ENCODE measurements at regions not wholly inside any gene's neighbourhood (a gene's known extent, or its start where the extent isn't known, plus 50 kb on each side); places are given as distances from the start of the nearest gene placed in this dataset.

DNA sequence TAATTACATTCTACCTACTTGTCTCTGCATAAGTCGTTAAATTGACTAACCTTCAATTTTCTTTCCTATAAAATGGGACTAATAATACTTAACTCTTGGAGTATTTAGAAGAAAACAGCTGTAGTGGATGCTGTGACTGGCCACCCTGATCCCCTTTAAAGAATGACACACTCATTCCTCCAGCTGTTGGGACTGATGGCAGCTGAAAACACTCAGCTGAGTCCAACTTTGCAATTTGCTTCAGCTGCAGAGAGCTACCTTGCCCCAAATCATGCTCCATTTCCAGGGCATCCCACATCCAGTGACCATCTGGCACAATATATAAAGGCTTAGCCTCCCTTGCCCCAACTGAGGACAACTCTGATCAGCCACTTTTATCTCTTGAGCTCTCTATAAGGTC is 89.1 kb downstream of the MID1IP1 start:
- DNase-seq = no peak

DNA sequence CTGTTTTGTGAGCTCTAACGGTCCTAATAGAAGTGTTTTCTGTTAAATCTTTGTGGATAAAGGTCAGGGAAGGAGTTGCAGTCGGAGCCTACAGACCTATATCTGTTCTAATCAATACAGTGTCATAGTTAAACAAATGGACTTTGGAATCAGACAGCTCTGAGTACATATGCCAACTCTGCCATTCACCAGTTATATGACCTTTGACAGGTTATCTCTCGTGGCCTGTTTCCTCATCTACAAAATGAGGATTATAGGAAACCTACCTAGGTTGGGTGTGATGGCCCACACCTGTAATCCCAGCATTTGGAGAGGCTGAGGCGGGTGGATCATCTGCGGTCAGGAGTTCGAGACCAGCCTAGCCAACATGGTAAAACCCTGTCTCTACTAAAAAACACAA is 89.7 kb downstream of the MID1IP1 start:
- DNase-seq = no peak

DNA sequence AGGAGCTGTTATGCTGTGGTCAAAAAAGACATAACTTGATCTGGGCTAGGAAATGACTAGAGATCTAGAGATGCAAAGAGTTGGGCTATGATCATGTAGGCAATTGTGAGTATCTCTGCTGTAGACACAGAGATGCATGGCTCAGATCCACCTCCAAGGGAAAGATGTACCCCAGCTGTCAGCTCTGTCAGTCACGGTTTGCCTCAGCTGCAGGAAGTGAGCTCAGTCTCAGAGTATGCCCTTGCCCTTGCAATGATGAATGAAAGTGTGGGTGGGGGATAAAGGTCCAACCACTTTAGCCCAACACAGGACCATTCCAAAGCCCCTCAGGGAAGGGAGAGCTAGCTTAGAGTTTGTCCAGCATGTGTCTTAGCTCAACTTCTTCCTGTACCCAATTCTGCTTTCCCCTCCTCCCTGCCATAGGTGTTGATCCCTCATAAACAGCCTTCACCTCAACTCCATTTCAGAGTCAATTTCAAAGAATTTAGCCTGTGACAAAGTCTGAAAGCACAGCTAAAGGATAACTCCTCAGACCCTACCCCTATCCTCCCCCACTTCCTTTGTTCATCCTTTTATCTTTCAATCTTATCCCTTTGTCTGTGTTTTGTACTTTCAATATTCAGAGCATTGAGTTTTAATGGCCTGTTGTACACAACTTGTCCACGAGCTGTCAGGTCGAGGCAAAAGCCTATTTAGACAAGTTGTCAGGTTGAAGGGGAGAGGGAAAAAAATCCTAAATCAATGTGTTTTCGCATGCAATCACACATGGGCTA is 90.6 kb downstream of the MID1IP1 start:
- no peak for DNase-seq

DNA sequence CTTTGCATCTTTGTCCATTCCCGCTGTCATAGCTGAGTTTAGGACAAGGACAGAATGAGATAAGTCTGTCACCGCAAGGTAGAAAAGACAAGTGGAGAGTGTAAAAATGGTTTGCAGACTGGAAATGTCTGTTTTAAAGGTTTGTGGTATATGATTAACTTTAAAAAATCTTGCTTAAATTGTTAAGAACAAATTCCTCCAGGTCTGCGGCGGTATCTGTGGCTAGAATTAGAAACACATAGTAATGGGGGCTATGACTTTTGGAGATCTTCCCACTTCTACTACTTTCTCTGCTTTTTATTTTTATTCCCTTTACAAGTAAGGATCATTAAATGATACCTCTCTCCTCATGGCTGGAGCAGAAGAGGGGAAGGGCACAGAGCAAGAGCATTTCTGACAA is 92.2 kb downstream of the MID1IP1 start:
- no peak for DNase-seq

DNA sequence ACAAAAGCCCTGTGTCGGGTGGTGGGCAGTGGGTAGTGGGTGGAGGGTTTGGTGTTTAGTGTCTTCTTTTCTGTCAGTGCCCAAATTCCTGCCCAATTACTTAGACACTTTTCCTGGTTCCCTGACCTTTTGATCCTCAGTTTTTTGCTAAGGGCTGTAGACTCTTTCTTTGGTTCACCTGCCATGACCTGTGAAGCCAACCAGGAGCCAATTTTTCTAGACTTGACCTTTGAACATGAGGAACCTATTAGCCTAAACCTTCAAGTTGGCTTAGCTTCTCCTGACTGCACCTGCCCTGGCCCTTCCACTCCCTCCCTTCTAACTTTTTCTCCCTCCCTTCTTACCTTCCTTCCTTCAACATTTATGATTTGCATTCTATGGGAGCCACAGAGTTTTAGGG is 94.5 kb downstream of the MID1IP1 start:
- DNase-seq = no peak

DNA sequence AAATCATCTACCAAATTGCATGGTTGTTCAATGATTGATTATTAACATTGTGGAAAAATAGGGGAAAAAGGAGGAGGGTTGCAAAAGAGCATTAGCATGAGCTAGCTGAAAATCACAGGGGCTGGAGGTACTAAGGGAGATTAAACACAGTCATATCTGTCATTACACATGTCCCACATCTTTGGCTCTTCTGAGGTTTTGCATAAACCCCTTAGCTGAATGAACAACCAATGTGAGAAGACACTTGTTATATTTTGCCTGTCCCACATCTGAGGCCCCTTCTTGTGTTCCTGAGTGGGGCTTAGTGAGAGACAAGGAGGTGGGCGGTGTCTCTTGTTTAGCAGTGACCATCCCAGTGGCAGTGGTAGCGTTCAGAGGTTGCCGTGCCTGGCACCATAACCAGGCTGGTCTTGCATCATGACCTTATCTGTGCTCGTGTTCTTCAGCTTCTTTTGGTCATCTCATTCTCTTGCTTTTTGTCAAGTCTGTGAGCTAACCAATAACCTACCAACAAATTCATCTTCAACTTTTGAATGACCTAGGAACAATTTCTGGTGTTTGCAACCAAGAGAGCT is 95.6 kb downstream of the MID1IP1 start:
- DNase-seq = no peak

DNA sequence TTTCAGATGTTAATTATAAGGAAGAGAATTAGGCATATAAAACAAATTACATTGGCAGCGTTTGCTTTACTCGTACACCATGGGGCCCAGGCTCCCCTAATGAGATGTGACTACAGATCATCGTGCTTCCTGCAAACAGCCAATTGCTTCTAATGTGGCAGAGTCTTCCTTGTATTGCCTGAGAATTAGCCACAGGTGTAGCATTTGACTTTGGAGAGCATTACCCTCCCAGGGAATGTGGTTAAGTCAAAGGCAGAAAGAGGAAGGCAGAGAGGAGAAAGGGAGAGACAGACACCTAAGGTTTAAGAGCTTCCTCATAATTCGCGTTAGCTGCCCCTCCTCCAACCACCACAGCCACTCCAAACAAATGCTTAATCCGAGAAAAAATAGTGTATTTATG is 97.0 kb downstream of the MID1IP1 start:
- no peak for DNase-seq

DNA sequence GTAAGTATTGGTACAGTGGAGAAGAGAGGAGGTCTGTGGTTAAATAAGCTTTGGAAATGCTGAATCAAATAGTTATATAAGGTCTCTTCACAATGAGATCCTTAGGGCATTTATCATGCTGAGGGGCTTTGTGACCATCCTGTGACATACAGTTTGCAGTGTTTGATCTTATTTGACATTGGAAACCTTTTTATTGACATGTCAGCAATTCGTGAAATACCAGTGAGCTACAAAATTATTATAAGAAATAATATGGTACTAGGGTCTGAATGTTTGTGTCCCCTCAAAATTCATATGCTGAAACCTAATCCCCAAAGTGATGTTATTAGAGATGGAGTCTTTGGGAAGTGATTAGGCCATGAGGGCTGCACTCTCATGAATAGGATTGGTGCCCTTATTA is 98.4 kb downstream of the MID1IP1 start:
- no peak for DNase-seq

DNA sequence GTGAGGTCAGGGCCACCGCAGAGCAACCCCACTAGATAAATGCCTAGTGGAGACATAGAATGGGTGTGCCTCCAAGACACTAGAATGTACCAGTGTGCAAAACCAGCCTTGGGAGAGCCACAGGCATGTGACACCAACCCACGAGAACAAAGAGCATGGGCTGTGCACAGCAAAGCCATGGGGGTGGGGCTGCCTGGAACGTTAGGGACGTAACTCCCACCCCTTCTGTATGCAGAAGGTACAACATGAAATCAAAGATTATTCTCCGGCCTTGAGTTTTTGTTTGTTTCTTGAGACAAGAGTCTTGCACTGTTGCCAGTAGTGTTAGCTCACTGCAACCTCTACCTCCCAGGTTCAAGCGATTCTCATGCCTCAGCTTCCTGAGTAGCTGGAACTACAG is 99.5 kb downstream of the MID1IP1 start:
- no peak for DNase-seq

DNA sequence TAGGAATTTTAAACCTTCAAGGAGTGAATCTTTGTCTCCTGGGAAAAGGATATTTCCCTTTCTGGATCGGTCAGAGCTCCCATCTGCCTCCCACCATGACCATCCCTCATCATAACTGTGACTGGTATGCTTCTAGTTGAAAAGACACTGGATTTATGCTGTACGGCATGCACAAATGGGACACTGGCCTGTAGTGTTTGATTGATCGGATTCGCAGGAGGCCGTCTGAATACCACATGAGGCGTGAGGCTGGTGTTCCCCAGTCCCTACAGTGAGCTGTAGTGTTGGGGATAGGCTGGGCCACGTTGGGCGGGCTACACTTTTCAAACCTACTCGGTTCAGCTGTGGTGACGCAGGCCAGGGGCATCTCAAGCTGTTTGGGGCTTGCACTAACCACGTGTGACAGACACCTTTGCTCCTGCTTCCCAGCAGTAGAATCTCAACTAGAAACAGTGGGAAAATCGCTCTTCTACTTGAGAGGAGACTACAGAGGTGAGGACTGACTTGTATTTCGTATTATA is 101.8 kb downstream of the MID1IP1 start:
- no peak for DNase-seq

DNA sequence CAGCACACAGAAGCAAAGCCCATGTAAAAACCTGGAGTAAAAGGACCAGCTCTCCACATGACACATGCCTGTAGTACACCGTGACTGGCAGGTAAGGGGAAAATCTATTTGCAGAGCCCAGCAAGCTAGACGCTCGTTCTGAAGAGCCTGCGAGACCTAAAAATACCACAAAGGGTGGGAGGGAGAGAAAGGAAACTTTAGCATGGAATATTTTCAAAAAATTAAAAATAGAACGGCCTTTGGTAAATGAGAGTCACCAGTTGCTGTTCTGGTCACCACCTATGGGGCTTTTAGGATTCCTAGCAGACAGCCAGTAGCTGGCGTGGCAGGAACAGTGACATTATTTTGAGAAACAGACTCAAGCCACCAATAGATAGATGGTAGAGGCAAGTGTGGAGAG is 115.5 kb downstream of the MID1IP1 start:
- no peak for DNase-seq

DNA sequence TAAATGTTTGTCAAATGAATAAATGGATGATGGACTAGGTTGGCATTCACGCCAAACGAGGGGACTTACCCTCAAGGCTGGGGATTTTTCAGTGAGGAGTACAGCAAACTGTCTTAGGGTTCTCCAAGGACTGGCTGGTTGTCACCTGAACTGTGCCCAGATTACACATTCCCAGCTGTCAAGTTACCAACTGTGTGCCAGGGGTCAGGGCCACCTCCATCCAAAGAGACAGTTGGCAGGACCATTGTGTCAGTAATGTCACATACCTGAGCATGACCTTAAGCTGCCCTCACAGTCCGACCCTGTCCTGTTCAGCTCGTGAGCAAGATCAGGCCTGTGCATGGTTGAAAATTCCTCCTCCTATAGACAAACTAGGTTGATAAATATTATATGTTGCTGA is 116.7 kb downstream of the MID1IP1 start:
- no peak for DNase-seq

DNA sequence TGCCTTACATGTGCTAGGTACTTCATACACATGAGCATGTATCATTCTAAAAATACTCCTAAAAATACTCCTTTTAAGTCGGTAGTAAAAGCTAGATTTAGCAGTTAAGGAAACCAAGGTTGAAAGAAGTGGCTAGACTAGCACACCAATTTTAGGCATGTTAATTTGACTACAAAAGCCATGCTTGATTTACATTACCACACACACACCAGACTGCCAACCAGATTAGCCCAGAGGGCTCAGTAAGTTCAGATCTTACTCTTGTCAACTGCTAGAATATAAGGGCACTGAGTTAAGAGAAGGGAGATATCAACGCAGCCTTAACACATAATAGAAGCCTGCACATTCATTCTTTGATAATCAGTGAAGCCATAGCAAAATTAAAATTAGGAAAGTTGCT is 117.9 kb downstream of the MID1IP1 start:
- no peak for DNase-seq

DNA sequence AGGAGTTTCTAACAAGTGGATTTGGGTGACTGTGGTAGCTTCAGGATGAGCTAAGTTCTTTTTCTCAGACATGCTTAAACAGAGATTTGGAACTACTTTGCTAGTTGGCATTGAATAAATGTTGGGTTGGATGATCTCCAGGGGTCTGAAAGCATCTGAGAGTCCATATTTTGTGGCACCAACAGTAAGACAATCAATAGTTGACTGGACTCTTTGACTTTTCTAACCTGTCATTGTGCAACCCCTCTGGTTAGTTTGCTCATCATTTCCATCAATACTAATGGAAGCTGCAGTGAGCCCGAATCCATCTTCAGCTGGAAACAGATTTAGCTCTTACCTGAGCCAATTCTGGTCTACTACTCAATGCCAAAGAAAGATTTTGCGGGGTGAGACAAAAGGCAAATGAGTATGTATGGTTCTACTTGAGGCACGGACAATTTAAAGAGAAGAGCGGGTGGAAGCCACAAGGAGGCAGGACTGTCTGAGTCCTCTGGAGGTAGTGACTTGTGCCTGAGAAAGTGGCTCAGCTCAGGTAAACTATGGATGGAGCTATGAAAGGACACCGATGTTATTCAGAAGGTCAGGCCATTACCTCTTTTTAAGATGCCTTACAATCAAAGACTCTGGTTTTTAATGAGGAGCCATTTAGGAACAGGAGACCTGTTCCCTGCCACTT is 118.7 kb downstream of the MID1IP1 start:
- DNase-seq = no peak

DNA sequence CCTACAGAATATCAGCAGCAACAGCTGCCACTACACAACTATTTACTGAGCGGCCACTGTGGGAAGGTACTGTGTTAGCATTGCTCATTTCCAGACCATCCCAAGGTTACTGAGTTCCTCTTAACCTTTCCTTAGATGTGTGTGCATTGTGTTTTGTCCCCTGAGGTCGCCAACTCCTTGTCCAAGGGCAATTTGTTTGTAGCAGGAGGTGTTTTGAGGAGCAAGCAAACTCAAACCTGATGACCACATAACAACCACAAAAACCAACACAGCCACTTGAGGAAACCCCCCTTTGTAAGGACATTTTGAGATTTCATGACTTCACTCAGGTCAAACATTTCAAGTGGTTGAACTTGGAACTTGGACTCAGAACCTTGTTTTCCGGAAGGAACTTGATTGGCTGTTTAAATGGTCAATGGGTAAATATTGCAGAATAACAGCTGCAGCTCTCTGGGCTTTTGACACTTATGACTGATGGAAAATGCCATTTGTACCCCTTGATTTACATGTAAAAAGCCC is 122.3 kb downstream of the MID1IP1 start:
- no peak for DNase-seq

DNA sequence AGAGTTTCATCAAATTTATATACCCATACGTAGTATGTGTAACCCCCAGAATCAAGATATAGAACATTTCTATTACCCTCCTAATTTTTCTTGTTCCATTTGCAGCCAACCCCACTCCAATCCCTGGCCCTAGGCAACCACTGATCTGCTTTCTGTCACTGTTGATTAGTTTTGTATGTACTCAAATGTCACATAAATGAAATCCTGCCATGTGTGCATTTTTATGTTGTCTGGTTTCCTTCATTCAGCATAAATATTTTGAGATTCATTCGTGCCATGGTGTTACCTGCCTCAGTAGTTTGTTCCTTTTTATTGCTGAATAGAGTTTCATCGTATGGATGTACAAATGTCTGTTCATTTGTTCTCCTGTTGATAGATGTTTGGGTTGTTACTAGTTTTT is 126.3 kb downstream of the MID1IP1 start:
- DNase-seq = no peak

DNA sequence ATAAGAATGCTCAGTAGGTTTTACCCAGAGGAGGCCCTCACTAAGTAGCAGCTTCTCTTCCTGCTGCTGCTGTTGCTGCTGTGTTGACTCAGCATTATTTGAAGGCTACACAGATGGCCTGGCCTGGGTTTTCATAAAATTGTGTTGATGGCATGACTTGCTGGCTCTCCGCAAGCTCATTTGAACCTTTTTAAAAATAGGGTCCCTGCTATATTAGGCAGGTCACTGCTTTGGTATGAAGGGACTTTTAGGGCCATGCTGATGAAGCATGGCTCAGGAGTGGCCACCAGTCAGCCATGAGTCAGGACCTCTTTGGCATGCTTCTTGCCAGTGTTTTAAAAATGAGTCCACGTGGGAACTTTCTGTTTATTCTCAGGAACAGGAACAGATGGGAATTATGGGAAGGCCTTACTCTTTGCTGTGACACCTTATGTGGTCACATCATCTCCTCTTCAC is 128.7 kb downstream of the MID1IP1 start:
- DNase-seq = no peak

DNA sequence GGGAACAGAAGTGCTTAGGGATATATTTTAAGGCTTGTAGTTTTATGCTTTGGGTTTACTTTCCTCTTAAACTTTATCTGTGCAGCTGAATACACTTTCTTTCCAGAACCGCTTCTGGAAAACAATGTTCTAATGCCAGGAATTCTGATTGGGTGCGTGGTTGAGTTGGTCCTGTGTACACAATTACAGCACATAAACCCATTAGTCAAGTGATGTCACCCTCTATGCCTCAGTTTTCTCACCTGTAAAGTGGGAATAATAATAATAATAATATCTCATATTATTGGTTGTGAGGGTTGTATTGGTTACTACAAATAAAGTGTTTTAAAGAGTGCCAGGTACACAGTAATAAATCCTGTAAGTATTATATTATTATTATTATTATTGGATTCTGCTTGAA is 129.2 kb downstream of the MID1IP1 start:
- DNase-seq = no peak

DNA sequence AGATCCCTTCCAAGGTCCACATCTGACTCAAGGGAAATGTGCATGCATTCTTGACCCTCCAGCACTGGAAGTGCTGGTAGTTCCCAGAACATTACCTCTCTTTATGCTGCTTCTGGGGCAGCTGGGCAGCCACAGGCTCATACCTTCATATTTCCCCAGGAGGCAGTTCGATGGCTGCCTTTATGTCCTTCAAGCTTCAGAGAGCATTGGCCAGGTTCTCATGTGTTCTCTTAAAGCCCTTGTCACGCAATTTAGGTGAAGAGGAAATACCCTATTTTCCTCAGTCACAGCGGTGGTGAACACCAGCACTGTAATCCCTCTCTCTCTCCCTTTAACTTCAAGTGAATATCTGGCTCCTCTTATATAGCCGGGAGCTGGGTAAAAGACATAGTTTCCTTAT is 134.3 kb downstream of the MID1IP1 start:
- DNase-seq = no peak

DNA sequence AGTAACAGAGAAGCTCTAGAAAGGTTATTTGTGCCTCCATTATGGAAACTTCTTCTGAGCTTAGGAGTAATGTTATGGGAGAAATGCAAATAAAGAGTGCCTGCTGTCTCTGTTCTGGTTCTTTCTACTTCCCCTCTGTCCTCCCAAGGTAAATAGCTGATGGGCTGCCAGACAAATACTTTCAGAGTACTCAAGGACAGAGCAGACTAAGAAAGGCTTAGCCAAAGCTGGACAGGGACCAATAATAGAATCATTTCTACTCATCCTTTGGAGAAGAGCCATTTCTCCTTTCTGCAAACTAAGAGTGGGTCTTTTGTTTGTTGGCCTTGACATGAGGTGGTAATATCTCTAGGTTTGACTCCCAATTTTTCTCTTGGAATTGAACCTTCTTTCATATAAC is 136.1 kb downstream of the MID1IP1 start:
- no peak for DNase-seq

DNA sequence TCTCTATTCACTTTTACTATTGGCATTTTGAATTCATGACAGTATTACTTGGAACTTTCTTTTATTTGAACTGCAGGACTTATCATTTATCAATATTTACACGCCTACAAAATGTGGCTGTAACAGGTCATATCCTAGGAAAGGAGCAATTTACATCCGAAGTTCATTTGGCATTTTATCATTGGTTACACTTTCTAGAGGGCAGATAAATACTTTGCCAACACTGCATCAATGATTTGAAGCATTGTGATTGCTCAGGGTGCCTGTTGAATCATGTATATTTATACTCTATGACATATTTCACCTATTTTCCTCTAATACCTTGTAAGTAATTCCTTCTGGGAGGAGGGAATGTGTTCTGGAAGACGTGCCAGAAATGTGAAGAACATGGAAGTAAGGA is 136.7 kb downstream of the MID1IP1 start:
- no peak for DNase-seq

DNA sequence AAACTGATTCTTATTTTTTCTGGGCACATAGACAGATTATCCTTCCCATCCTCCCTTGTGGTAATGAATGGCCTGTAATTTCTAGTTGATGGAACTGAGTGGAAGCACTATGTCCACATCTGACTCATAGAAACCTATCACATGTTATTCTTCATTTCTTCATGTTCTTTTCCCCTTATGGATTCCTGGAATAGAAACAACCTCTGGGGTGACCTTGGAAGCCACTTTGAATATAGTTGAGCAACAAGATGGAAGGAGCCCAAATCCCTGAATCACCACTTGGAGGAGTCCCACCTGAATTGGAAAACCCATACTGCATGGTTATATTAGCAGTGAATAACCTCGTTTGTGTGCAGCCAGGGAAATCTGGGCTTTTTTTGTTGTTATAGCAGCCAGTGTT is 137.8 kb downstream of the MID1IP1 start:
- no peak for DNase-seq

DNA sequence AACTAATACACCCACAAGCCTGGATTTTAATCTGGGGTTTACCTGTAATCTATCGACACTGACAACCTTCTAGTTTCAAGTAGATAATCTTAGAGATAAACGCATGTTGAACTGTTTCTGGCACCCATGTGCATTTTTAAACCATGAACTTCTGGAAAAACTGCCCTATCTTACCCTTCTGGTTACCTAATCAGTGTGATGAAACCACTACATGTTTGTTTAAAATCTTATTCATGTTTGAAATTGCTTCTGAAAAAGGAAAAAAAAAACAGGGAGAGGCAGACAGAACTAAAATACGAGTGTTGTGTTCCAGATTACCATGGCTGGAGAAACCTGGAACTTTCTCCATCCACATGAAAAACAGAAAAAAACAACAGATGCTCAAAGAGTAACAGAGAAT is 139.3 kb downstream of the MID1IP1 start:
- no peak for DNase-seq

DNA sequence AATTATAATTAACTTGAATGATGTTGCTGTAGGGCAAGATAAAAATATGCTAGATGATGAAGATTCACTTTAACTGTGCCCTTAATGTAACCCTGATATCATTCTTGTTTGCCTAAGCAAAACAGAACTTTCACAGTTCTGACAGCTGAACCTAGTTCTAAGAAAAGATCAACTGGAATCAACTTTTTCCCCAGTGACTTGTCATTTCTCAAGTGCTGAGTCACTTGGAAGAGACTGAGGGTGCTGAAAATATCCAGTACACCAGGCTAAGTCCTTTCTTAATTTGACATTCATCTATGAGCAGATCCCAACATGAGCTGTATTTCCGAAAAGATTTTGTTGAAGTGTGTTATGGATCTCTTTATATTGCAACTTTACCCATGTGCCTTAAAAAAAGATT is 140.4 kb downstream of the MID1IP1 start:
- DNase-seq = no peak

Measured in CD4-positive, alpha-beta T cell treated with Interleukin-1 beta for 1 hour (primary cell).